ENCODE measurements at regions not wholly inside any gene's neighbourhood (a gene's known extent, or its start where the extent isn't known, plus 50 kb on each side); places are given as distances from the start of the nearest gene placed in this dataset.

- ATAC-seq (ENCODE audit: low read depth): no peak
- Histone ChIP-seq H3K9ac (ENCODE audit: low read depth, low read length) (no peak overlapping the region), H4K5ac (ENCODE audit: low read depth, low read length) (no peak overlapping the region), H3K4ac (ENCODE audit: low read depth, low read length) (no peak overlapping the region), H4K91ac (ENCODE audit: insufficient read depth, low read depth, low read length) (no peak overlapping the region), H2AK5ac (ENCODE audit: low read depth, low read length) (peak overlapping the region; percentile 86), H3K4me1 (ENCODE audit: control insufficient read depth, insufficient read depth, low read length) (no peaks in the 10 kb centered on the region), H3K27ac (ENCODE audit: insufficient read depth, low read length) (no peak overlapping the region), H2BK120ac (ENCODE audit: low read depth, low read length) (no peak overlapping the region), H2BK5ac (ENCODE audit: low read depth, low read length, poor library complexity, severe bottlenecking) (no peak overlapping the region), H3K56ac (ENCODE audit: extremely low read depth, insufficient read depth, low read length) (no peak overlapping the region), H3K9me1 (ENCODE audit: insufficient read depth, low read length) (no peaks in the 10 kb centered on the region), H4K8ac (ENCODE audit: low read depth in 2 of 2, low read length in 2 of 2) (no peak overlapping the region), H4K20me1 (ENCODE audit: insufficient read depth, low read length) (no peaks in the 10 kb centered on the region), H3K23ac (ENCODE audit: low read depth, low read length) (no peak overlapping the region), H2AFZ (replicated peaks; ENCODE audit: low read length, poor library complexity) (no peak overlapping the region), H3K4me3 (ENCODE audit: insufficient read depth, low read depth, low read length) (no peak overlapping the region), H3K18ac (ENCODE audit: low read depth, low read length) (no peak overlapping the region), H3K27me3 (ENCODE audit: control insufficient read depth, insufficient read depth, low read length) (no peaks in the 10 kb centered on the region; the same call in 1 of the 2 replicates), H3K14ac (replicated peaks; ENCODE audit: low read depth, low read length) (no peak overlapping the region), H3K9me3 (ENCODE audit: control insufficient read depth, insufficient read depth, low read length) (no peaks in the 10 kb centered on the region), H2AK9ac (replicated peaks; ENCODE audit: low read depth, low read length, poor library complexity) (no peak overlapping the region), H2BK15ac (ENCODE audit: low read depth, low read length) (0 out of 3 replicates have a peak overlapping the region, but pooled peaks have one; percentile 48), H3K4me2 (ENCODE audit: low read depth, low read length) (no peak overlapping the region), H2BK20ac (ENCODE audit: low read depth, low read length) (no peak overlapping the region), H3K79me1 (ENCODE audit: low read depth in 1 of 2, low read length in 2 of 2) (no peaks in the 10 kb centered on the region), H3K36me3 (ENCODE audit: control insufficient read depth, insufficient read depth, low read length) (no peaks in the 10 kb centered on the region)
- DNase-seq: no peak
- ChIA-PET CTCF (no interaction called here), POLR2A (ENCODE audit: unreplicated experiment) (no interaction called here)
- dilution Hi-C loops (cut with HindIII; ENCODE audit: low sequenced_read_pairs, unreplicated experiment) (no loop called here), in situ Hi-C loops (cut with MboI; ENCODE audit: low sequenced_read_pairs) (no loop called here), intact Hi-C loops (cut with micrococcal nuclease) (no loop called here)
- BruUV-seq (replicated peaks): no TSS peak
- WGBS, 2 experiments (ENCODE audit: extremely low coverage in 2 of 2, insufficient read length in 1 of 2): no CpG with 5 or more reads among the region's 5 CpGs
- TF ChIP-seq RFX5 (IDR thresholded peaks at IDR 0.05; ENCODE audit: low read depth, low read length): no peak
- TF ChIP-seq BHLHE40 (IDR thresholded peaks at IDR 0.05; ENCODE audit: low read depth, low read length): no peak
These were observed 117.0 kb upstream of the EGFR start for GRCh38 chr7:54901840-54902239.

All from IMR-90 (cell line).